GM12872 (cell line): ENCODE measurements at regions not wholly inside any gene's neighbourhood (a gene's known extent, or its start where the extent isn't known, plus 50 kb on each side); places are given as distances from the start of the nearest gene placed in this dataset.

Source experiments
- CTCF ChIP-seq: IDR thresholded peaks from 3 replicates; pipeline ENCODE4 v1.5.1; 2011; ENCODE audit warnings: low read depth, mild to moderate bottlenecking, low read length, moderate library complexity; ENCODE audit not compliant: insufficient read depth

- no peak for TF ChIP-seq CTCF
Measured at GRCh38 chr2:43163584-43164270, 62.7 kb downstream of the ZFP36L2 start.

- no peak for TF ChIP-seq CTCF
Measured at GRCh38 chr2:43162511-43162776, 64.0 kb downstream of the ZFP36L2 start.

- TF ChIP-seq CTCF = no peak
Measured at GRCh38 chr2:43161650-43162510, 64.5 kb downstream of the ZFP36L2 start.

GRCh38 chr2:43160778-43161177 is 65.6 kb downstream of the ZFP36L2 start:
- no peak for TF ChIP-seq CTCF

GRCh38 chr2:43159797-43160196 is 66.6 kb downstream of the ZFP36L2 start:
- TF ChIP-seq CTCF = no peak

GRCh38 chr2:43158259-43158880 is 68.0 kb downstream of the ZFP36L2 start:
- TF ChIP-seq CTCF = no peak

GRCh38 chr2:43157506-43158246 is 68.7 kb downstream of the ZFP36L2 start:
- TF ChIP-seq CTCF = no peak
